KMS-11 (cell line): ENCODE measurements at regions not wholly inside any gene's neighbourhood (a gene's known extent, or its start where the extent isn't known, plus 50 kb on each side); places are given as distances from the start of the nearest gene placed in this dataset.
"Not testable (repeated sequence)": the region's sequence is repeated elsewhere in the genome, so short reads cannot be mapped to it uniquely, and the experiment has no call there.

Experiments
- H2AFZ ChIP-seq: fragments of 200-600 bp; sonication (generic); 2 replicates; pipeline ENCODE4 v1.6.1; 2016; ENCODE audit warnings: antibody characterized with exemption, mixed run types, low read depth
- H3K27ac ChIP-seq: fragments of 200-600 bp; sonication (generic); 2 replicates; pipeline ENCODE4 v1.6.1; 2016; ENCODE audit warnings: mild to moderate bottlenecking, mixed run types
- H3K27me3 ChIP-seq: fragments of 200-600 bp; sonication (generic); 2 replicates; pipeline ENCODE4 v1.6.1; 2017; ENCODE audit warnings: mild to moderate bottlenecking, low read depth, mixed run types, moderate library complexity; ENCODE audit not compliant: insufficient read depth
- H3K36me3 ChIP-seq: fragments of 200-600 bp; sonication (generic); 2 replicates; pipeline ENCODE4 v1.6.1; 2017; ENCODE audit warnings: mild to moderate bottlenecking, mixed run types; ENCODE audit not compliant: insufficient read depth
- H3K4me1 ChIP-seq: fragments of 200-600 bp; sonication (generic); 2 replicates; pipeline ENCODE4 v1.6.1; 2016; ENCODE audit warnings: mild to moderate bottlenecking, low read depth, mixed run types; ENCODE audit not compliant: poor library complexity, severe bottlenecking
- H3K4me2 ChIP-seq: fragments of 200-600 bp; sonication (generic); 2 replicates; pipeline ENCODE4 v1.7.0; 2016; ENCODE audit warnings: mild to moderate bottlenecking, mixed run types
- H3K4me3 ChIP-seq: fragments of 200-600 bp; sonication (generic); IDR thresholded peaks from 2 replicates; pipeline ENCODE4 v1.6.1; 2017; ENCODE audit warnings: low read depth, low read length, mixed read lengths; ENCODE audit not compliant: insufficient read depth
- H3K79me2 ChIP-seq: fragments of 200-600 bp; sonication (generic); 2 replicates; pipeline ENCODE4 v1.6.1; 2016; ENCODE audit warnings: low read depth, mixed run types; ENCODE audit not compliant: insufficient read depth
- H3K9ac ChIP-seq: fragments of 200-600 bp; sonication (generic); 2 replicates; pipeline ENCODE4 v1.6.1; 2016; ENCODE audit warnings: mild to moderate bottlenecking, mixed run types
- H4K20me1 ChIP-seq: fragments of 200-600 bp; sonication (generic); 2 replicates; pipeline ENCODE4 v1.6.1; 2016; ENCODE audit warnings: mild to moderate bottlenecking, mixed run types; ENCODE audit not compliant: insufficient read depth
- TF ChIP-seq, protein P1 (sequence below): fragments of 200-600 bp; sonication (generic); conservative IDR thresholded peaks from 2 replicates; pipeline ENCODE4 v1.6.1; 2017; ENCODE audit warnings: low read depth, mild to moderate bottlenecking, antibody characterized with exemption, low read length, moderate library complexity, mixed read lengths

DNA sequence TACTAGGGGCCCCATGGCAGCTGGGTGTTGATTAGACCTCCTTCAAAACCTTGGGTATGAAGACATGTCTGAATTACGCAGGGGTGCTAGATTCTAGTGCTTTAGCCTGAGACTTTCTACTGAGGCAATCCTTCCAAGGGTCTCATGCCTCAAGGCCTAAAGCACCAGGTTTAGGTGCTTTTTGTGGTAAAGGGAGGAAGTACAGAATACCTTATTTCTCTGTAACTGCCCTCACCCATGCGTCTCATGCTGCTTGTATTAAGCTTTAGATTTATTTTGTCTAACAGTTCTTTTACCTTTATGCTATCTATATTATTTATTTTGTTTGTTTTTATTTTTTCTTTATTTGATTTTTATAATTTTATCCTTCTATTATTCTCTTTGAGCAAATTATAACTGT, 190.2 kb upstream of the GK2 start:
- H3K79me2 ChIP-seq: no peaks in the 10 kb centered on the region
- H2AFZ ChIP-seq: no peak overlapping the region
- TF ChIP-seq, protein P1, sequence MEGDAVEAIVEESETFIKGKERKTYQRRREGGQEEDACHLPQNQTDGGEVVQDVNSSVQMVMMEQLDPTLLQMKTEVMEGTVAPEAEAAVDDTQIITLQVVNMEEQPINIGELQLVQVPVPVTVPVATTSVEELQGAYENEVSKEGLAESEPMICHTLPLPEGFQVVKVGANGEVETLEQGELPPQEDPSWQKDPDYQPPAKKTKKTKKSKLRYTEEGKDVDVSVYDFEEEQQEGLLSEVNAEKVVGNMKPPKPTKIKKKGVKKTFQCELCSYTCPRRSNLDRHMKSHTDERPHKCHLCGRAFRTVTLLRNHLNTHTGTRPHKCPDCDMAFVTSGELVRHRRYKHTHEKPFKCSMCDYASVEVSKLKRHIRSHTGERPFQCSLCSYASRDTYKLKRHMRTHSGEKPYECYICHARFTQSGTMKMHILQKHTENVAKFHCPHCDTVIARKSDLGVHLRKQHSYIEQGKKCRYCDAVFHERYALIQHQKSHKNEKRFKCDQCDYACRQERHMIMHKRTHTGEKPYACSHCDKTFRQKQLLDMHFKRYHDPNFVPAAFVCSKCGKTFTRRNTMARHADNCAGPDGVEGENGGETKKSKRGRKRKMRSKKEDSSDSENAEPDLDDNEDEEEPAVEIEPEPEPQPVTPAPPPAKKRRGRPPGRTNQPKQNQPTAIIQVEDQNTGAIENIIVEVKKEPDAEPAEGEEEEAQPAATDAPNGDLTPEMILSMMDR: no peak
- no peaks in the 10 kb centered on the region for H3K36me3 ChIP-seq
- no peak overlapping the region for H3K27ac ChIP-seq
- H3K9ac ChIP-seq: no peak overlapping the region
- no peak overlapping the region for H3K4me2 ChIP-seq
- no peaks in the 10 kb centered on the region for H4K20me1 ChIP-seq
- H3K4me1 ChIP-seq: no peaks in the 10 kb centered on the region
- H3K4me3 ChIP-seq: no peak overlapping the region
- no peaks in the 10 kb centered on the region for H3K27me3 ChIP-seq

DNA sequence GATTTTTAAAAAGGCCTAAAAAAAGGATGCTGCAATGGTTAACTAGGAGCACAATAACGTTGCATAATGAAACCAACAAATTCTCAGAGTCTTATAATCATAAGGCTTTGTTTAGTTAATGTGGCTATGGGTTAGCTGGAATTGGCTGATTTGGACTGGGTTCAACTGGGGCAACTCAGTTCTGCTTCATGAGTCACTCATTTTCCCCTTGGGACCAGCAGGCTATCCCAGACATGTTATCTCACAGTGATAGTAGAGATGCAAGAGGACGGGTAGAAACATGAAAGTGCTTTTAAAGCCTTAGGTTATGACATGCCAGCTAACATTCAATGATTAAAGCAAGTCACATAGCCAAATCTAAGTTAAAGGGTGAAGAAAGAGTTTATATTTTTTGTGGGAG, 189.2 kb upstream of the GK2 start:
- Histone ChIP-seq H3K36me3 (no peaks in the 10 kb centered on the region), H3K9ac (no peak overlapping the region), H4K20me1 (no peaks in the 10 kb centered on the region), H3K4me2 (no peak overlapping the region), H3K79me2 (no peaks in the 10 kb centered on the region), H3K4me3 (no peak overlapping the region), H3K27me3 (no peaks in the 10 kb centered on the region), H2AFZ (no peak overlapping the region), H3K27ac (no peak overlapping the region), H3K4me1 (no peaks in the 10 kb centered on the region)
- TF ChIP-seq, protein P1: no peak

DNA sequence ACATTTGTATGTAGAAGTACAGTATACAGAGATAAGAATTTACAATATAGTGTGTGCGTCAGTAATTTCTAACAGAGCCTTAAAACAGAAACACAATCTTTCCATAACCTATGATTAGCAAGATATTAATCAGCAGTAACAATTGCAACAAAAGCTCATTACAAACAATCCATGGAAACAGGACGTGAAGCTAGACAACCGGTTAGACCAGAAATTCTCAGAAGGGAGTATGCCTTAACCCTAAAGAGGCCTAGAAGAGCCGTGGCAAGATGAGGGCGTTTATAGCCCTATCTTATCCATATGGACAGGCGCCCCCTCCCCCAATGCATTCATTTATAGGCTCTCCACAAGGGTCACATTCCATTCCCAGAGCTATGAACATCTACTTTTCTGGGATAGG, 184.2 kb upstream of the GK2 start:
- H3K4me1 ChIP-seq, H3K4me2 ChIP-seq, H4K20me1 ChIP-seq, H3K79me2 ChIP-seq, H3K27me3 ChIP-seq, H3K9ac ChIP-seq, H2AFZ ChIP-seq, H3K4me3 ChIP-seq, H3K27ac ChIP-seq, H3K36me3 ChIP-seq: not testable (repeated sequence)

DNA sequence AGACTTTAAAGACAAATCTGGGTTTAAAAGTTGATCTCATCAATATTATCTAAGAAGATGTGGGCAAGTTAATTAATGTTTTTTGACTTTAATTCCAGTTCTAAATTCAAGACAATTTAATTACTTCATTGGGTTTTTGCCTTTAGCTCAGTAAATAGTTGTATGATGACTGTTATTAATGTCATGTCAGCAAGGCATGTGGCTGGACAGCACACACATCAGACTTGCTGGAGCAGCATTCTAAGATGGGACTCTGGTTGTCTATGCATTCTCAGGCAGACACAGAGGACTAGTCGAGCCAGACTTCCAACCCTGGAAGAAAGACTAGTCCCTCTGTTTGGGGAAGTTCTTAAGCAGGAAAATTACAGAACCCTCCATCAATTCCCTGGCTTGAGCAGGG, 180.7 kb upstream of the GK2 start:
- Histone ChIP-seq H3K4me1 (no peaks in the 10 kb centered on the region), H3K79me2 (no peaks in the 10 kb centered on the region), H2AFZ (no peak overlapping the region), H4K20me1 (no peaks in the 10 kb centered on the region), H3K27ac (no peak overlapping the region), H3K4me2 (no peak overlapping the region), H3K36me3 (no peaks in the 10 kb centered on the region), H3K27me3 (no peaks in the 10 kb centered on the region), H3K9ac (no peak overlapping the region), H3K4me3 (no peak overlapping the region)
- TF ChIP-seq, protein P1: no peak

DNA sequence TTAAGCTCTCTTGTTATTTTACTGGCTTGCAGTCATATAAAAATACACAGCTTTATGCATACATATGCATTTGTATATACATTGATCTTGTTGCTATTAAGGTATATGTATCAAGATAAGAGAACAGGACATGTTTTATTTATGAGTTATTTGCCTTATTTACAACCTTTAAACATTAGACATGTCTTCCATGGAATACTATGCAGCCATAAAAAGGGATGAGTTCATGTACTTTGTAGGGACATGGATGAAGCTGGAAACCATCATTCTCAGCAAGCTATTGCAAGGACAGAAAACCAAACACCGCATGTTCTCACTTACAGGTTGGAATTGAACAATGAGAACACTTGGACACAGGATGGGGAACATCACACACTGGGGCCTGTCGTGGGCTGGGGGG, 179.2 kb upstream of the GK2 start:
- H4K20me1 ChIP-seq, H3K27me3 ChIP-seq, H3K4me1 ChIP-seq, H3K4me3 ChIP-seq, H3K79me2 ChIP-seq, H3K9ac ChIP-seq, H3K36me3 ChIP-seq, H2AFZ ChIP-seq, H3K4me2 ChIP-seq, H3K27ac ChIP-seq: not testable (repeated sequence)
